ENCODE measurements at regions not wholly inside any gene's neighbourhood (a gene's known extent, or its start where the extent isn't known, plus 50 kb on each side); places are given as distances from the start of the nearest gene placed in this dataset.

DNA sequence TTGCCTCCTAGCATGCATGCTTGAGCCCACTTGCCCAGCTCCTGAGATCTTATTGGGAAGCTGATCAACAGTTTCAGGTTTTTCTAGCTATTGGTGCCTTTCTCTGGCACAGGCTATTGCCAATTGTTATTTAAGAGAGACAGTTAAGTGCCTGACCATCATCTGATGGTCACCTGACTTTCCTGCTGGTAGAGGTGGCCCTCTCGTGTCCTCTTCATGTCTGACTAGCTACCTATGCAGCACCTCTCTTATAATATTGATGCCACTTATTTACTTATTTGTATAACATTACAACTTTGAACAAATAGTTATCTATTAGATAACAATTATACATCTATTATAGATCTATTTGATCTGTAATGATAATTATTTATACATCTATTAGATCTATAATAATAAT is 205.9 kb upstream of the SEMA3D start:
- no peak for DNase-seq
- H3K4me1 ChIP-seq: no peaks in the 10 kb centered on the region
- no peaks in the 10 kb centered on the region for H3K36me3 ChIP-seq
- H3K27ac ChIP-seq: no peak overlapping the region
- 64 to 70% methylated on average over 1 of the region's 1 CpG for WGBS, 2 donors
- H3K27me3 ChIP-seq: no peaks in the 10 kb centered on the region
- H3K9me3 ChIP-seq: peaks cover 0 to 3% (median 0%) of the 10 kb centered on the region in 11 donors
- H3K4me3 ChIP-seq: no peak overlapping the region
- intact Hi-C loops (cut with DNase I): no loop called here
- no peak for ATAC-seq
- TF ChIP-seq, protein P1, sequence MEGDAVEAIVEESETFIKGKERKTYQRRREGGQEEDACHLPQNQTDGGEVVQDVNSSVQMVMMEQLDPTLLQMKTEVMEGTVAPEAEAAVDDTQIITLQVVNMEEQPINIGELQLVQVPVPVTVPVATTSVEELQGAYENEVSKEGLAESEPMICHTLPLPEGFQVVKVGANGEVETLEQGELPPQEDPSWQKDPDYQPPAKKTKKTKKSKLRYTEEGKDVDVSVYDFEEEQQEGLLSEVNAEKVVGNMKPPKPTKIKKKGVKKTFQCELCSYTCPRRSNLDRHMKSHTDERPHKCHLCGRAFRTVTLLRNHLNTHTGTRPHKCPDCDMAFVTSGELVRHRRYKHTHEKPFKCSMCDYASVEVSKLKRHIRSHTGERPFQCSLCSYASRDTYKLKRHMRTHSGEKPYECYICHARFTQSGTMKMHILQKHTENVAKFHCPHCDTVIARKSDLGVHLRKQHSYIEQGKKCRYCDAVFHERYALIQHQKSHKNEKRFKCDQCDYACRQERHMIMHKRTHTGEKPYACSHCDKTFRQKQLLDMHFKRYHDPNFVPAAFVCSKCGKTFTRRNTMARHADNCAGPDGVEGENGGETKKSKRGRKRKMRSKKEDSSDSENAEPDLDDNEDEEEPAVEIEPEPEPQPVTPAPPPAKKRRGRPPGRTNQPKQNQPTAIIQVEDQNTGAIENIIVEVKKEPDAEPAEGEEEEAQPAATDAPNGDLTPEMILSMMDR (IDR thresholded peaks at IDR 0.05): no peak

DNA sequence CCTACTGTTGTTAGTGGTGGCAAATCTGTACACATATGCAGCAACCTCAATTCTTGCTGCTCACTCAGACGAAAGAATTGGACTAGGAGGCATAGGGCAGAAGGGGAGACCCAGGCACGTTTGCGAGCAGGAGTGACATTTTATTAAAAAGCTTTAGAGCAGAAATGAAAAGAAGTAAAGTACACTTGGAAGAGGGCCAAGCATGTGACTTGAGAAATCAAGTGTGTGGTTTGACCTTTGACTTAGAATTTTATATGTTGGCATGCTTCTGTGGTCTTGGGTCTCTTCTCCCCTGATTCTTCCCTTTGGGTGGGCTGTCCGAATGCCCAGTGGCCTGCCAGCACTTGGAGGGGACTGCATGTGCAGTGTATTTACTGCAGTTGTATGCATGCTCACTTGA is 205.5 kb upstream of the SEMA3D start:
- H3K27ac ChIP-seq: no peak overlapping the region
- no peak overlapping the region for H3K4me3 ChIP-seq
- H3K27me3 ChIP-seq: no peaks in the 10 kb centered on the region
- WGBS, 2 donors: 66 to 76% methylated on average over 4 of the region's 4 CpGs
- TF ChIP-seq, protein P1 (IDR thresholded peaks at IDR 0.05): no peak
- intact Hi-C loops (cut with DNase I): no loop called here
- peaks cover 0 to 3% (median 0%) of the 10 kb centered on the region in 11 donors for H3K9me3 ChIP-seq
- no peak for DNase-seq
- H3K36me3 ChIP-seq: no peaks in the 10 kb centered on the region
- no peaks in the 10 kb centered on the region for H3K4me1 ChIP-seq
- no peak for ATAC-seq

DNA sequence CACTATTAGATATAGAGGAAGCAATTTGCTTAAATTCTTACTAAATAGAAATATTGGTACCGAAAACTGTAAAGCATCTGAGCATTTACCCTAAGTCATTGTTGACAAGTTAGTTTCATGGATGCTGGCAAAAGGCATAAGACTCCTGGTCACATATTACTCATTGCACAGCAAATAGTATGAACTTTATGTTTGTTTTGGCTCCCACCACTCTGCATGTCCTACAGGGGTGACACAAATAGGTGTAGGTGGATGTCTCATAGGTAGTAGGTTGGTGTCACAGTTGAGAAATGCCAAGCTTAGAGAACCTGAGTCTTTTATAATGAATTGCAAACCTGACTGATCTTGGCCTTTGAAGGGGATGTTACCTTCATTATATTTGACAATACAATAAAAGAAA is 199.6 kb upstream of the SEMA3D start:
- Histone ChIP-seq H3K36me3 (no peaks in the 10 kb centered on the region), H3K9me3 (no peaks in the 10 kb centered on the region), H3K27ac (no peak overlapping the region), H3K27me3 (no peaks in the 10 kb centered on the region), H3K4me3 (no peak overlapping the region), H3K4me1 (no peaks in the 10 kb centered on the region)
- no peak for ATAC-seq
- TF ChIP-seq, protein P1 (IDR thresholded peaks at IDR 0.05): no peak
- intact Hi-C loops (cut with DNase I): no loop called here
- 91 to 94% methylated on average over 1 of the region's 1 CpG for WGBS, 2 donors
- no peak for DNase-seq

DNA sequence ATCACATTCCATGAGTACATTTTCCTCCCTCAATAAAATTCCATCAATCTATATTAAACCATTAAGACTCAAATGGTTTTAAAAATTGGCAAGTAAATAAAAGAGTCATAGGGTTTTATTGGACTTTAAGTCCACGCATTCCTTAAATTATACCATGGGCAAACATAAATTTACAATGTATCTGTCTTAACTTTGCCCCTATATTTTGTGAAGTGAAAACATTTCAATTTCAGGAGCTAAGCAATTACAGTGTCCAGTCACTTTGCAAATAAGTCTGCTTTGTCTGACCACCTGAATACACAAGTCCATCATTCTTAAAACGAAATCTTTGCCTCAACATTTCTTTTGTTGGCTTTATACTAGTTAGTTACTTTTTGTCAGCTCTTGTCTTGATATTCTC is 197.5 kb upstream of the SEMA3D start:
- Histone ChIP-seq H3K4me3 (no peak overlapping the region), H3K4me1 (no peaks in the 10 kb centered on the region), H3K36me3 (no peaks in the 10 kb centered on the region), H3K27me3 (no peaks in the 10 kb centered on the region), H3K9me3 (no peaks in the 10 kb centered on the region), H3K27ac (no peak overlapping the region)
- WGBS, 2 donors: 82 to 86% methylated on average over 2 of the region's 2 CpGs
- ATAC-seq (no peak), DNase-seq (no peak)
- TF ChIP-seq, protein P1 (IDR thresholded peaks at IDR 0.05): no peak
- intact Hi-C loops (cut with DNase I): no loop called here

DNA sequence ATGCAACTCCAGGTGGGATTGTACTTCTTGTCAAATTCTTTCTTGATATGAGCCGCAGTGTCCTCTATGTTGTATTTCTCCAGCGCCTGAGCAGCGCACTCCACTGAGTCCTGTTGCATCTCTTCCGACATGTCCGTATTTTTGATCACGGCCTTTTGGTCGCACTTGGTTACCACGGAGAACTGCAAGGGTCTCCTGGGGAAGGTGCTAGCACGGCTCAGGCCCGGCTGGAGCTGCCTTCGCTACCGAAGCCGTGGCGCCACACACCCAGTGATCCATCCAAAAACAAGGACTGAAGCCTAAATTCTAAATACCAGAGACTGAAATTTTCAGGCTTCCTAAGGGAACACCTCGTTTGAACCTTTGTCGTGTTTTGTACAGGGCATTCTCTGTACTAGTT is 194.4 kb upstream of the SEMA3D start:
- intact Hi-C loops (cut with DNase I): no loop called here
- no peak overlapping the region for H3K4me3 ChIP-seq
- H3K4me1 ChIP-seq: no peaks in the 10 kb centered on the region
- no peak for ATAC-seq
- no peaks in the 10 kb centered on the region for H3K9me3 ChIP-seq
- DNase-seq: peak in 1 of 2 donors; percentile 4
- no peaks in the 10 kb centered on the region for H3K36me3 ChIP-seq
- WGBS, 2 donors: 92 to 94% methylated on average over 16 of the region's 16 CpGs
- TF ChIP-seq, protein P1 (IDR thresholded peaks at IDR 0.05): no peak
- no peak overlapping the region for H3K27ac ChIP-seq
- no peaks in the 10 kb centered on the region for H3K27me3 ChIP-seq
